Body of pancreas (tissue), 4 donors: ENCODE measurements at regions not wholly inside any gene's neighbourhood (a gene's known extent, or its start where the extent isn't known, plus 50 kb on each side); places are given as distances from the start of the nearest gene placed in this dataset.

ENCODE experiments used
- CTCF ChIP-seq, 7 experiments: fragments of 450-650 bp in 4 of 7; fragments of 200-600 bp in 3 of 7; sonication (generic) in 3 of 7; IDR thresholded peaks; one replicate each; pipeline ENCODE4 v1.5.1; 2016 to 2019; ENCODE audit warnings: antibody characterized with exemption in 7 of 7
- POLR2A ChIP-seq, 3 donors: fragments of 450-650 bp; IDR thresholded peaks; one replicate each; pipeline ENCODE4 v1.6.1; 2016; ENCODE audit warnings: antibody characterized with exemption in 3 of 3, mild to moderate bottlenecking in 2 of 3

- no peak for TF ChIP-seq CTCF (IDR thresholded peaks at IDR 0.05)
- TF ChIP-seq POLR2A (IDR thresholded peaks at IDR 0.05), result no peak
These were observed 121.3 kb upstream of the SCAF11 start for GRCh38 chr12:46111715-46112114.
